Epithelial cell of prostate (primary cell): ENCODE measurements at regions not wholly inside any gene's neighbourhood (a gene's known extent, or its start where the extent isn't known, plus 50 kb on each side); places are given as distances from the start of the nearest gene placed in this dataset.
"Not testable (repeated sequence)": the region's sequence is repeated elsewhere in the genome, so short reads cannot be mapped to it uniquely, and the experiment has no call there.

Experiments
- DNase-seq: peaks from one replicate; pipeline ENCODE4 v3.0.0-alpha.2; 2011; ENCODE audit warnings: low read depth, low spot score
- H3K27ac ChIP-seq: fragments of 450-650 bp; 2 replicates; pipeline ENCODE4 v1.5.1; 2017; ENCODE audit warnings: mild to moderate bottlenecking

DNA sequence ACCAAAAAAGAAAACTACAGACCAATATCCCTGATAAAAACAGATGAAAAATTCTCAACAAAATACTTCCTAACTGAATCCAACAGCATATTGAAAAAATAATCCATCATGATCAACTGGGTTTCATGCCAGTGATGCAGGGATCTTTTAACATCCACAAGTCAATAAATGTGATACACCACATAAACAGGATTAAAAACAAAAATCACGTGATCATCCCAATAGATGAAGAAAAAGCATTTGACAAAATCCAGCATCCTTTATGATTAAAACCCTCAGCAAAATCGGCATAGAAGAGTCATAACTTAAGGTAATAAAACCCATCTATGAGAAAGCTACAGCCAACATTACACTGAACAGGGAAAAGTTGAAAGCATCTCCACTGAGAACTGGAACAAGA is 107.5 kb downstream of the DCLK3 start:
- DNase-seq = no peak

GRCh38 chr3:36653095-36653494 is 111.3 kb downstream of the DCLK3 start:
- peak; percentile 66 for DNase-seq
- peak overlapping the region; percentile 14 for H3K27ac ChIP-seq

More for the DNA sequence above, 107.5 kb downstream of the DCLK3 start:
- H3K27ac ChIP-seq = no peak overlapping the region

DNA sequence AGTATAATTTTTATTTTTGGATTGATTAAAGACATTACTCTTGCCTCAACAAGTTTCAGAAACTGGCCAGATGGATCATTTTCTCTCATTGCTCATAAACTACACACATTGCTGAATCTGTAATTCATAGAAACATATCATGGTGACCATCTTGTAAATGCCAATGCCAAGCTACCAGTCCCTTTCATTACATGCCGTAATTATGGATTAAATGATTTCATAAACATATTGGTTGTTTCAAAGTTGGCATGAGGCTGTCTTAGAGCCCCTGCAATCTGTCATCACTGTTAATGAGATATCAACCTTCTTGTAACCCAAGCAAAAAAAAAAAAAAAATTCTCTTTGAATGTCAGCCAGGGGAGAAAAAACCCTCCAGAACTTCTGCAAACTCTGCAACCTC is 112.2 kb downstream of the DCLK3 start:
- DNase-seq = no peak

DNA sequence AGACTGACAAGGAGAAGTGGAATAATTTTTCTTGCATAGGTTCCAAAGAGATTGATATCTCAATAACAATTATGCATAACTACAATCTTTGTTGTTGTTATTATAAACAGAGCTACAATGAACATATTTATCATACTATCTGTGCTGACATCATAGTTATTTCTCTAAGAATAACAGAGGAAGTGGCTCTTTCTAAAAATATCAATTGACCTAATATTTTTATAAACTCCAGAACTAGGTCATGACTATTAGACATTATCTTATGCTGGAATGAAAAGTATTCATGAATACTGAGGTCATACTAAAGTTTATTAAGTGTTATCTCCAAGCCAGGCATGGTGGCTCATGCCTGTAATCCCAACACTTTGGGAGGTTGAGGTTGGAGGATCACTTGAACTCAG is 114.1 kb downstream of the DCLK3 start:
- H3K27ac ChIP-seq = no peak overlapping the region

More for the DNA sequence above, 112.2 kb downstream of the DCLK3 start:
- H3K27ac ChIP-seq = no peak overlapping the region

DNA sequence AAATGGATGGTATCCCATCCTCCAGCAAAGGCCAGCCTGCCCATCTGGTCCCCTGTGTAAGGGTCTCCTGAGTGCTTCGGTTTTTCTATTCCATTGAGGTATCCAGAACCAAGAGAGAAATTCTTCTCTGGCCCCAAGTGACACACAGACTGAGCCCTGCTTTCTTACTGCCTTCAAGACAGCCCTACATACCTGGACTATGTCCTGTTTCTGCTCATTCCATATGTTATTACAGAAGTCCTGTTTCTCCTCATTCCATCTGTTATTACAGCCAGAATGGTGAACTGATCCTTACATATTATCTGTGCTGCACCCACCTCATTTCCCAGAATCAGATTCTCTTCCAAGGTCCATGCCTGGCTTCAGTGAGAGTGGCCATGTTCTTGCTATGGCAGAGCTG is 115.2 kb downstream of the DCLK3 start:
- DNase-seq = no peak
- peak overlapping the region; percentile 92 for H3K27ac ChIP-seq

More for the DNA sequence above, 114.1 kb downstream of the DCLK3 start:
- no peak for DNase-seq

DNA sequence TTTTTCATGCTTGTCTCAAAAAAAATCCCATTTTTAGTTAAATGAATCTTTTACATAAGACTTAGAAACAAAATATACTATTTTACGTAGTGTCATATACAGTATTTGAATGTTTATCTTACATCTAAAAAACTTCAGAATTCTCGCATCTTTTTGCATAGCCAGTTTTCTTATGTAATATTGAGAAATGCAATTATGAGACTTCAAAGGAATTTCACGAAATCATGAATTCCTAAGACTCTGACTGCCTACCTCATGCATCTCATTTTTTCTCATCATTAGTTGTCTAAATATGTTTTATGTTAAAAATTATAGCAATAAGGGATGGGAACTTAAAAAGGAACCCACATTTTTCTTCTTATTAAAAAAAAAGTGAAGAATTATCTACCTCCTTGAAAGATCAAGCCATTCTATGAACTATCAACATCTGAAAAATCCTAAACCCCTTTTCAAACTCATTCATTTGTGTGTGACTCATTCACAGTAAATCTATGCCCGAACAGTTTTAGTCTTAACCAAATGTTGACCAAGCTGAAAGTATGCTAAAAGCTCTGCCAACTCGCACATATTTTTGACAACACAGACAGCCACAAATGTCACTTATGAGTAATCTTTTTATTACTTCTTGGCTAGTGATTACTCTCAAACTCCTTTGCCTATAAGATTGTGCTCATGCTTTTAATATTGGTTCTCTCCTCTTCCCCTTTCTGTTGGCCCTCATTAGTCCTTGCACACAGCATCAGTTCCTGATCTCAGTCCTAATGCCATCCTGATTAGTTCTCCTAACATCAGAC is 115.9 kb downstream of the DCLK3 start:
- H3K27ac ChIP-seq = peak overlapping the region; percentile 92
- DNase-seq = peak; percentile 77

- DNase-seq = no peak
- peak overlapping the region; percentile 92 for H3K27ac ChIP-seq
These were observed 116.9 kb downstream of the DCLK3 start for GRCh38 chr3:36647423-36647853.

DNA sequence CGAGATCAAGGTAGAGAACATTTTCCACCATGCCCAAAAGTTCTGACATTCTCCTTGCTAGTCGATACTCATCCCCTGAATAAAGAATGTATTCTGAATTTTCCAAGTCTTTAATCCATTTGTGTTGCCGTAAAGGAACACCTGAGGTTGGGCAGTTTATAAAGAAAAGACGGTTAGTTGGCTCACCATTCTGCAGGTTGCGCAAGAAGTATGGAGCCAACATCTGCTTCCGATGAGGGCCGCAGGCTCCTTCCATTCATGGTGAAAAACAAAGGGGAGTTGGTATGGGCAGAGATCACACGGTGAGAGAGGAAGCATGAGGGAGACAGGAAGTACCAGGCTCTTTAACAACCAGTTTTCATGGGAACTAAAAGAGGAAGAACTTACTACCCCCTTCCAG is 121.2 kb downstream of the DCLK3 start:
- no peak for DNase-seq
- no peak overlapping the region for H3K27ac ChIP-seq

DNA sequence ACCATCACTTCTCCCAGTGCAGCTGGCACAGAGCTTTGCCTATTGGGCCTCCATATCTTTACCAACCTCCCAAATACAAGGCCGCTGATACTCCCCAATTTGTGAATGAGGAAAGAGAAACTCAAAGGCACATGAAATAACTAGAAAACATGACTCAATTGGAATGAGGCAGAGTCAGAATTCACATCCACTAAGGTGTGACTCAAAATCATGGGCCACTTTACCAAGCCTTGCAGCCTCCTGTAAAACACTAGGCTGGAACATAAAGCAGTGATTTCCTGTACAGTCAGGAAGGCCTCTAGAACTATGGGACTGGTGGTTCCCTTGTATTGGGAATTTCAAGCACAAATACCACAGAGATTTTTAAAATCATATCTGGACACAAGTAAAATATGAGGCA is 128.6 kb downstream of the DCLK3 start:
- peak overlapping the region; percentile 90 for H3K27ac ChIP-seq
- peak; percentile 84 for DNase-seq

- DNase-seq = not testable (repeated sequence)
These were observed 130.5 kb downstream of the DCLK3 start for GRCh38 chr3:36633897-36634296.

DNA sequence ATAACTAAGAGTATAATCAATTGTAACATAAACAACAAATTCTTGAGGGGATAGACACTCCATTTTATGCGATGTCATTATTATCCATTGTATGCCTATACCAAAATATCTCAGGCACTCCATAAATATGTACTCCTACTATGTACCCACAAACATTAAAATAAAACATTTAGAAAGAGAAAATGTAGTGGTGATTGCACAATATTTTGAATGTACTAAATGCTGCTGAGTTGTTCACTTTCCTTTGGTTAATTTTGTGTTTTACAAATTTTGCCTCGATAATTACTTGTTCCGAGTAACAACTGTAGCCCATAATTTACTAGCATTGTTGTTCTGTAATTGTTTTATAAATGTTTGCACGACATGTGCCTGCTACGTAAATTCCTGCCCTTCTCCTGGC is 131.3 kb downstream of the DCLK3 start:
- H3K27ac ChIP-seq = no peak overlapping the region
- no peak for DNase-seq

More at GRCh38 chr3:36633897-36634296, 130.5 kb downstream of the DCLK3 start:
- H3K27ac ChIP-seq = not testable (repeated sequence)

DNA sequence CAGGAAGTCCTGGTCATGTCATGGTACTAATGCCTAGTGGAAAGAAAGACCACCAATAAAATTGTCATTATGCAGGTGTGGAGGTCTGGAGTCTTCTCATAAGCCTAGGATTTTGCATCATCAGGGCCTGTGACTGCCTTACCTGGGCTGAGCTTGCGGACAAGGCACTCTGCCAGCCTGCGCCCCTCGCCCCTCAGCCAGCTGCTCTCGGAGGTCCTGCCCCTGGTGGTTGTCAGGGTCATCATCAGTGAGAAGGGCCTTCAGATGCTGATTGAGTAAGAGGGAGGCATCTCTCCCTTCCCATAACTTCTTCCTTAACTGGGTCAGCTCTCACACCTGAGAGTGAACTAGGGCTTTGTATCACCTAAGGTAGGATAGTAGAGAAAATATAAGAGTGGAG is 132.8 kb downstream of the DCLK3 start:
- DNase-seq = no peak
- H3K27ac ChIP-seq = no peak overlapping the region

DNA sequence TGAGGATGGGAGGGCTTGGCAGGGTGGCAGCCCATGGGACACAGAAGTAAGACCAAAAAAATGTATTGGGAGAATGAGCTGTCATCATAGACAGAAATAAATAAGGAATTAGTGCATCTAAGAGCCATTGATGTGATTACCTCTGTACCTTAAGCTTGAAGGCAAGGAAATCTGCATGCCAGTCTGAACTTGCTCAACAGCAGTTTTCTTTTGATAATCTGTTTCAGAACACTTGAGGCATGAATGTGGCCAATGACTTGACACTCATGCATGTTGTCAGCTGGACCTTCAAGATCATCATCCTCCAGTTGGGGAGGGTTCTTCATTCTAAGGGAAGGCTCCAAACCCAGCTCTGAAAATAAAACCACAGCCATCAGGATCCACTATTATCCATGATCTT is 148.5 kb downstream of the DCLK3 start:
- no peak for DNase-seq
- no peak overlapping the region for H3K27ac ChIP-seq

DNA sequence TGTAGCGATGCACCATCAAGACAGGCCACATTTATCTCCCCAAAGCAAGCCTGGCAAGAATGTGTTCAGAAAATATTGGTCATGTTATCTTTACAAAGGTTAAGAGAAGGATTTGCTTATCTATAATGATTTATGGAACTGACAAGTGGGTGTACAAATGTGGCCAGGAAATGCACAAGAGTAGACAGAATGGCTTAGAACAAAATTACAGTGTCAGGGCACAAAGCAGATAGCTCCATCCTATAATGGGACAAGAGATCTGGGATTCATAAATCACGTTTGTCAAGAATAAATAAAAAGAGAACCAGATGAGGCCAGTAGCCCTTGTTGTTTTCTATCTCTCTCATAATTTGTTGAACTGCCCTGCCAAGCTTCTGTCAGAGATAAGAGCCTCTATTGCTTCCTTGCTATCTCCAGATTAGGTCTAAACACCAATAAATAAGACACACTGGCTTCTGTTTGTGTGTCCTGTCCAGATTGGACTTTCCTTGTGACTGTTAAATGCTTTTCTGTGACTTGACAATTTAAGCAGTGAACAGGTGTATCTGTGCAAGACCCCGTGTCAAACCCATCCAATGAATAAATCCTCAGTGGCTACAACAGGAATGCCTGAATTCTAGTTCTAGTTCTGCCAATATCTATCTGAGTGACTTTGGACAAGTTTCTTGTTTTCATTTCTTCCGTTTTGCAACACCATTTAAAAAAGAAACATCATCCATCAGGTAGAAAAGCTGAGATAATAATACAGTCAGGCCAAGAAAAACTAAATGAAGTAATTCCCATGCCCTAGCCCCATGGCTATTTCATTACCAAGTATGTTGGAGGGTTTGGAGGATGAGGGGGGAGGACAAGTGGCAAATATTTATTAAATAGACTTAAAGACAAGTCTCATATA is 157.2 kb downstream of the DCLK3 start:
- no peak for DNase-seq

DNA sequence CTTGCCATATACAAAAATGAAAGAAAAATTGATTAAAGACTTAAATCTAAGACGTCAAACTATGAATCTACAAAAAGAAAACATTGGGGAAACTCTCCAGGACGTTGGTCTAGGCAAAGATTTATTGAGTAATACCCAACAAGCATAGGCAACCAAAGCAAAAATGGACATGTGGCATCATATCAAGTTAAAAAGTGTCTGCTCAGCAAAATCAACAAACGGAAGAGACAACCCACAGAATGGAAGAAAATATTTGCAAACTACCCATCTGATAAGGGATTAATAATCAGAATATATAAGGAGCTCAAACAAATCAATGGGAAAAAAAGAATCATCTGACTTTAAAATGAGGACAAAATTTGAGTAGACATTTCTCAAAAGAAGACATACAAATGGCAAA is 160.9 kb downstream of the DCLK3 start:
- no peak for DNase-seq
- H3K27ac ChIP-seq = no peak overlapping the region

More for the DNA sequence above, 157.2 kb downstream of the DCLK3 start:
- no peak overlapping the region for H3K27ac ChIP-seq

DNA sequence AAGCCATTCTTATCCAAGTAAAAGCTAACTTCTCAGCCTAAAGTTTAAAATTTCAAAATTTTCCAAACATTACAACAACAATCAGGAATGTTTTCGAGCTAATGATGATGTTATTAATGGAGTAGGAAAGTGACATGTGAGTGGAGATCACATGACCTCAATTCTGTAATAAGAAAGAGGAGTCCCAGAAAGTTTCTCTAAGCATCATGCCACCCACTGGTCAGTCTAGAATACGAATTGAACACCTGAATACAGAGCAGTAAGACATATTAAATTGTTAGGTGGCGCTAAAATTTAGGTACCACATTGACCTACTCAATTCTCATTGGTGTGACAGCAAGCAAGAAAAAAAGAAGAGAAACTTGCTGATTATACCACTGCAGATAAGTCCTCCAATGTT is 163.9 kb downstream of the DCLK3 start:
- no peak for DNase-seq

More for the DNA sequence above, 163.9 kb downstream of the DCLK3 start:
- no peak overlapping the region for H3K27ac ChIP-seq
